ENCODE measurements at regions not wholly inside any gene's neighbourhood (a gene's known extent, or its start where the extent isn't known, plus 50 kb on each side); places are given as distances from the start of the nearest gene placed in this dataset.
"Not testable (repeated sequence)": the region's sequence is repeated elsewhere in the genome, so short reads cannot be mapped to it uniquely, and the experiment has no call there.

DNA sequence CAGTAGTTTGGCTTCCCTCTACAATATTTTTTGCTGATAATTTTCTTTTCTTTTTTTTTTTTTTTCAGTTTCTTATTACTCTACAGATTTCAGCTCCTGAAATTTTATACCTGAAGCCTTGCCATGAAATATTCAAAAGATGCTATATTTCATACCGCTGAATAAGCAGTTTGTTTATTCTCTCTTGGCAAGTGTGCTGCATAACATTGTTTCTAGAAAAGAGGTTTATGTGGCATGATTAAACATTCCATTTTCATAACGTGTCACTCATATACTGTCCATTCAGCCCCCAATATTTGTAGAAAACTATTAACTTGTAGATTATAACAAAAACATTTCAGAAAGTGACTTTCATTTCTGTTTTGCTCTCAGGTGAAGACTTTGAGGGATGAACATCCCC is 174.4 kb upstream of the NOX3 start:
- no peaks in the 10 kb centered on the region for H3K9me3 ChIP-seq (ENCODE audit: control insufficient read depth, insufficient read depth, low read length)
- no peak for DNase-seq (ENCODE audit: low read depth, low spot score)
- H3K36me3 ChIP-seq (ENCODE audit: control insufficient read depth, insufficient read depth, low read length) = no peaks in the 10 kb centered on the region
- no peak overlapping the region for H3K27ac ChIP-seq (ENCODE audit: low read length)
- no peaks in the 10 kb centered on the region for H3K4me1 ChIP-seq (ENCODE audit: control insufficient read depth, insufficient read depth, low read length)
- H3K27me3 ChIP-seq (ENCODE audit: control insufficient read depth, insufficient read depth, low read length) = no peaks in the 10 kb centered on the region
- no peak overlapping the region for H3K4me3 ChIP-seq (ENCODE audit: low read length)
- no CpG with 5 or more reads among the region's 2 CpGs for WGBS (ENCODE audit: insufficient coverage, insufficient read length)

GRCh38 chr6:155629652-155630051 is 174.0 kb upstream of the NOX3 start:
- no peaks in the 10 kb centered on the region for H3K4me1 ChIP-seq (ENCODE audit: control insufficient read depth, insufficient read depth, low read length)
- no peaks in the 10 kb centered on the region for H3K27me3 ChIP-seq (ENCODE audit: control insufficient read depth, insufficient read depth, low read length)
- no peaks in the 10 kb centered on the region for H3K36me3 ChIP-seq (ENCODE audit: control insufficient read depth, insufficient read depth, low read length)
- no peak for DNase-seq (ENCODE audit: low read depth, low spot score)
- WGBS (ENCODE audit: insufficient coverage, insufficient read length) = no CpG with 5 or more reads among the region's 6 CpGs
- no peak overlapping the region for H3K27ac ChIP-seq (ENCODE audit: low read length)
- H3K9me3 ChIP-seq (ENCODE audit: control insufficient read depth, insufficient read depth, low read length) = no peaks in the 10 kb centered on the region
- no peak overlapping the region for H3K4me3 ChIP-seq (ENCODE audit: low read length)

DNA sequence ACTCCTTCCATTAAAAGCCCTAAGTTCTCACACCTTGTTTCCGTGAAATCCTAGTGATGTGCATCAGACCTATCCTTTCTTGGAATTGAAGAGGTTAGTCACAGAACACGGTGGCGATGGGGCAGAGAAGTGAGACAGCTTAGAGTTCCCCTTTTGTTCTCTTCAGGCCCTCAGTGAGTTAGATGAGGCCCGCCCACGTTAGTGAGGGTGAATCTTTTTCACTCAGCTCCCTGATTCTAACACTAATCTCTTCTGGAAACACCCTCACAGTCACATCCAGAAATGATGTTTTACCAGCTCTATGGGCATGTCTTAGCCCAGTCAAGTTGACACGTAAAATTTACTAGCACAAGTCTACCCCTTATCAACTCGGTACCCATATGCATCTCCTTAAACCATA is 172.7 kb upstream of the NOX3 start:
- Histone ChIP-seq H3K36me3 (ENCODE audit: control insufficient read depth, insufficient read depth, low read length) (no peaks in the 10 kb centered on the region), H3K4me1 (ENCODE audit: control insufficient read depth, insufficient read depth, low read length) (no peaks in the 10 kb centered on the region), H3K27me3 (ENCODE audit: control insufficient read depth, insufficient read depth, low read length) (no peaks in the 10 kb centered on the region), H3K27ac (ENCODE audit: low read length) (no peak overlapping the region), H3K9me3 (ENCODE audit: control insufficient read depth, insufficient read depth, low read length) (no peaks in the 10 kb centered on the region), H3K4me3 (ENCODE audit: low read length) (no peak overlapping the region)
- no peak for DNase-seq (ENCODE audit: low read depth, low spot score)
- WGBS (ENCODE audit: insufficient coverage, insufficient read length) = no CpG with 5 or more reads among the region's 7 CpGs

DNA sequence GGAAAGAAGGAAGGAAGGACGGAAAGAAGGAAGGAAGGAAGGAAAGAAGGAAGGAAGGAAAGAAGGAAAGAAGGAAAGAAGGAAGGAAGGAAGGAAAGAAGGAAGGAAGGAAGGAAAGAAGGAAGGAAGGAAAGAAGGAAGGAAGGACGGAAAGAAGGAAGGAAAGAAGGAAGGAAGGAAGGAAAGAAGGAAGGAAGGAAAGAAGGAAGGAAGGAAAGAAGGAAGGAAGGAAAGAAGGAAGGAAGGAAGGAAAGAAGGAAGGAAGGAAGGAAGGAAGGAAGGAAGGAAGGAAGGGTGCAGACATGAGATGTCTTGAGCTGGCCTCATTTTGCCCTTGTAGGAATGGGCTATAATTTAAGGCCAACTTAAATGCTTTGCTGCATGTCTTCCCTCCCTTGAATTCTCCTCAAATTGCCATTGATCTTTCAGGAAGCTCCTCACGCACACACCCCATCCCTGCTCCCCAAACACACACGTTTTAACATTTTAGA is 172.1 kb upstream of the NOX3 start:
- not testable (repeated sequence) for H3K4me3 ChIP-seq (ENCODE audit: low read length); H3K9me3 ChIP-seq (ENCODE audit: control insufficient read depth, insufficient read depth, low read length); DNase-seq (ENCODE audit: low read depth, low spot score); H3K27me3 ChIP-seq (ENCODE audit: control insufficient read depth, insufficient read depth, low read length); H3K4me1 ChIP-seq (ENCODE audit: control insufficient read depth, insufficient read depth, low read length); H3K27ac ChIP-seq (ENCODE audit: low read length); H3K36me3 ChIP-seq (ENCODE audit: control insufficient read depth, insufficient read depth, low read length)
- no CpG with 5 or more reads among the region's 4 CpGs for WGBS (ENCODE audit: insufficient coverage, insufficient read length)

DNA sequence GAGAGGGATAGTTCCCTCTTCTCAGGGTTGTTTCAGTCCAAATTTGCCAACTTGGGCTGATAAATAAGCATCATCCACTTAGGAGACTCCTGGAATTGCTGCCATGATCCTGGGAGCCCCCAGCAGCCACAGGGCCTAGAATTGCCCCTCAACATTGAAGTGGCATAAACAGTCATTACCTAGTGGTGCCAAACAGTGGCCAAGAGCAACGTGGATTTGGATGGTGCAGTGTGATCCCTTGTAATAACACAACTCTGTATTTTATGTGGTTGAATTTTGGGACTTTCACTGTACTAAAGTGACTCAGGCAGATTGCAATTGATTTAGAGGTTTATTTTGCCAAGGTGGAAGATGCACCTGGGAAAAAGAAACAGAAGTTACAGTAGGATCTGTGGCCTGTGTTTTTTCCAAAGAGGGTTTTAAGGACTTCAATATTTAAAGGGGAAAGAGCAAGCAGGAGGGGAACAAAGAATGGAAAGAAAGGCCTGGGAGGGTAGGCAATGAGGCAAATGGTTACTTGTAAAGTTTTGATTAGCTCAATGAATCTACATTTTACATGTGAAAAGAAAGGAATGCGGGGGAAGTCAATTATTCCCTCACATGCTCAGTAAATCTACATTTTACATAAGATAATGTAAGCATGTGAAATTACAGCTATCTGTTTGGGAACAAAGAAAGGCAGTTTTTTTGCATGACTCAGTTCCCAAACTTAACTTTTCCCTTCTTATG is 168.0 kb upstream of the NOX3 start:
- WGBS (ENCODE audit: insufficient coverage, insufficient read length) = no CpG with 5 or more reads among the region's 2 CpGs
- peak overlapping the region; percentile 16 for H3K27ac ChIP-seq (ENCODE audit: low read length)
- H3K27me3 ChIP-seq (ENCODE audit: control insufficient read depth, insufficient read depth, low read length) = no peaks in the 10 kb centered on the region
- no peak overlapping the region for H3K4me3 ChIP-seq (ENCODE audit: low read length)
- H3K36me3 ChIP-seq (ENCODE audit: control insufficient read depth, insufficient read depth, low read length) = no peaks in the 10 kb centered on the region
- no peaks in the 10 kb centered on the region for H3K4me1 ChIP-seq (ENCODE audit: control insufficient read depth, insufficient read depth, low read length)
- H3K9me3 ChIP-seq (ENCODE audit: control insufficient read depth, insufficient read depth, low read length) = no peaks in the 10 kb centered on the region
- no peak for DNase-seq (ENCODE audit: low read depth, low spot score)

GRCh38 chr6:155614606-155615005 is 159.0 kb upstream of the NOX3 start:
- no peak for DNase-seq (ENCODE audit: low read depth, low spot score)
- no CpG with 5 or more reads among the region's 4 CpGs for WGBS (ENCODE audit: insufficient coverage, insufficient read length)
- no peak overlapping the region for H3K4me3 ChIP-seq (ENCODE audit: low read length)

GRCh38 chr6:155611742-155612141 is 156.1 kb upstream of the NOX3 start:
- Histone ChIP-seq H3K9me3 (ENCODE audit: control insufficient read depth, insufficient read depth, low read length) (peaks cover 2% of the 10 kb centered on the region; the same call in 1 of the 2 replicates), H3K4me3 (ENCODE audit: low read length) (no peak overlapping the region), H3K27ac (ENCODE audit: low read length) (no peak overlapping the region), H3K4me1 (ENCODE audit: control insufficient read depth, insufficient read depth, low read length) (no peaks in the 10 kb centered on the region), H3K27me3 (ENCODE audit: control insufficient read depth, insufficient read depth, low read length) (no peaks in the 10 kb centered on the region), H3K36me3 (ENCODE audit: control insufficient read depth, insufficient read depth, low read length) (no peaks in the 10 kb centered on the region)
- whole genome bisulfite sequencing (ENCODE audit: insufficient coverage, insufficient read length) = no CpG with 5 or more reads among the region's 1 CpG
- DNase-seq (ENCODE audit: low read depth, low spot score) = no peak

More at GRCh38 chr6:155614606-155615005, 159.0 kb upstream of the NOX3 start:
- peaks cover 2% of the 10 kb centered on the region; the same call in 1 of the 2 replicates for H3K9me3 ChIP-seq (ENCODE audit: control insufficient read depth, insufficient read depth, low read length)
- no peaks in the 10 kb centered on the region for H3K4me1 ChIP-seq (ENCODE audit: control insufficient read depth, insufficient read depth, low read length)
- H3K36me3 ChIP-seq (ENCODE audit: control insufficient read depth, insufficient read depth, low read length) = no peaks in the 10 kb centered on the region
- no peaks in the 10 kb centered on the region for H3K27me3 ChIP-seq (ENCODE audit: control insufficient read depth, insufficient read depth, low read length)
- H3K27ac ChIP-seq (ENCODE audit: low read length) = no peak overlapping the region

DNA sequence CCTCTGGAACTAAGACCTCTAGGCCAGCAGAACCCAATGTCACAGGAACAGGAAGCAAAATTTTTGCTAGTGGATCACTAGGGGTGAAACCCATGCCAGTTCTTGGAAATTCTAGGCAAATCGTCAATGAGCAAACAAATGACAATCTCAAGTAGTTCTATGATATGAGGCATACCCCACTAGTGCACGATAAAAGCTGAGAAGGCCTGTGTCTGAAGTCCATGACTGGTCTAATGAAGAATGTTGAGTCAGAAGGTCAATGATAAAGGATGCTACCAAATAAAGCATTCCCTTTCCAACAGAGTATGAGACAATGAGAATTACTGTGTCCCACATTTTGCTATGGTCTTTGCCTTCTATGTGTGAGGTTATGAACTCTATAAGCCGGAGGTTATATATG is 149.4 kb upstream of the NOX3 start:
- DNase-seq (ENCODE audit: low read depth, low spot score) = no peak
- no peaks in the 10 kb centered on the region for H3K4me1 ChIP-seq (ENCODE audit: control insufficient read depth, insufficient read depth, low read length)
- no peak overlapping the region for H3K27ac ChIP-seq (ENCODE audit: low read length)
- H3K9me3 ChIP-seq (ENCODE audit: control insufficient read depth, insufficient read depth, low read length) = no peaks in the 10 kb centered on the region
- no peak overlapping the region for H3K4me3 ChIP-seq (ENCODE audit: low read length)
- H3K36me3 ChIP-seq (ENCODE audit: control insufficient read depth, insufficient read depth, low read length) = no peaks in the 10 kb centered on the region
- no peaks in the 10 kb centered on the region for H3K27me3 ChIP-seq (ENCODE audit: control insufficient read depth, insufficient read depth, low read length)
- no CpG with 5 or more reads among the region's 3 CpGs for WGBS (ENCODE audit: insufficient coverage, insufficient read length)

DNA sequence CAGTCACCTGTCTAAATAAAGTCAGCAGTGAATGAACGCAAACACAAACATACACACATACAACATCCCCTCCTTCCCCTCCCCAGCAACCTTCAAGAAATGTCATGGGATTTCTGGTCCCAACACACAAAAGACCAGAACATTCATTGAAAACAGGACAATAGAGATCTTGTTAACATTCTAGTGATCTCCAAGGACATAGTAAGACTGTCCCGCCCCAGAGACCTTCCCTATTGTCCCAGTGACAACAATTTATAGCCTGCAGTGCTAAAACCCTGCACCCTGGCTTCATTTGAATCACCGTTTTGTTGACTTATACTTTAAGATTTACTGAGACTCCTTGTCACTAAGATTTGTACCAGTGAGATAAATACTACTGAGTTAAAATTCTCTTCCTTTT is 143.9 kb upstream of the NOX3 start:
- no CpG with 5 or more reads among the region's 3 CpGs for WGBS (ENCODE audit: insufficient coverage, insufficient read length)
- Histone ChIP-seq H3K4me3 (ENCODE audit: low read length) (no peak overlapping the region), H3K9me3 (ENCODE audit: control insufficient read depth, insufficient read depth, low read length) (no peaks in the 10 kb centered on the region), H3K36me3 (ENCODE audit: control insufficient read depth, insufficient read depth, low read length) (no peaks in the 10 kb centered on the region), H3K4me1 (ENCODE audit: control insufficient read depth, insufficient read depth, low read length) (no peaks in the 10 kb centered on the region), H3K27me3 (ENCODE audit: control insufficient read depth, insufficient read depth, low read length) (no peaks in the 10 kb centered on the region), H3K27ac (ENCODE audit: low read length) (no peak overlapping the region)
- no peak for DNase-seq (ENCODE audit: low read depth, low spot score)

DNA sequence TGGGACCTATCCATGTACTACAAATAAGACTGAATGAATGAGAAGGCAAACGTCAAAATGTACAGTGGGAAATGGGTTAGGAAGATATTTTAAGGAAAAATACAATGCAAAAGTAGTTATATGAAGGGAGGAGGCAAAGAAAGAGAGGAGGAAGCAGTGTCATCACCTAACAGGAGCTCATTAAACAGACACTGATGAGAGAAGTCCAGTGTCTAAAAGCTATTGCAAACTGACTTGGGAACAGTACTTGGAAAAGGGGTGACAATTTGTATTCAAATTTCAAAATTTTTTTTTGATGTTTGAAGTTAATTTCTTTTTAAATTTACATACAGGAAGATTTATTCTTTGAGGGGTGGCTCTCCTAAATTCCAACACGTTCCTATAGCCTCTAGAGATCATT is 143.5 kb upstream of the NOX3 start:
- no peaks in the 10 kb centered on the region for H3K4me1 ChIP-seq (ENCODE audit: control insufficient read depth, insufficient read depth, low read length)
- H3K9me3 ChIP-seq (ENCODE audit: control insufficient read depth, insufficient read depth, low read length) = no peaks in the 10 kb centered on the region
- no peak overlapping the region for H3K27ac ChIP-seq (ENCODE audit: low read length)
- H3K27me3 ChIP-seq (ENCODE audit: control insufficient read depth, insufficient read depth, low read length) = no peaks in the 10 kb centered on the region
- H3K36me3 ChIP-seq (ENCODE audit: control insufficient read depth, insufficient read depth, low read length) = no peaks in the 10 kb centered on the region
- no peak for DNase-seq (ENCODE audit: low read depth, low spot score)
- no peak overlapping the region for H3K4me3 ChIP-seq (ENCODE audit: low read length)
- WGBS (ENCODE audit: insufficient coverage, insufficient read length) = 100% methylated on average over 1 of the region's 2 CpGs

DNA sequence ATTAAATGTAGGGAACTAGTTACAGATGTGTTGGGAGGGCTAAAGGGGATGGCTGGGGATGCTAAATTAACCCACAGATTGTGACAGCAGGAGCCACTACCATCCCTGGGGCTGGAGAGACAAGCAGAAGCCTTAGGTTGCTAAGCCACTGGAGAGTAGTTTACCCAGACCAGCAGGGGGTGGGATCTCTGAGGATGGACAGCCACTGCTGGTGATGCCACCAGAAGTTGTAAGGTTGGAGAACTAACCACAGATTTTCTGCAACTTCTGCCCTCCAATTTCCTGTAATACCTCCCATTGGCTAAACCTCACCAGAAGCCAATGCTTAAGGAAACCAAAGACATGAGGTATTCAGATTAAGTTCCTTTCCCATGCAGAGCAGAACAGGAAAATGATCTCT is 139.6 kb upstream of the NOX3 start:
- DNase-seq (ENCODE audit: low read depth, low spot score) = no peak
- no peaks in the 10 kb centered on the region for H3K4me1 ChIP-seq (ENCODE audit: control insufficient read depth, insufficient read depth, low read length)

More for the DNA sequence above, 139.6 kb upstream of the NOX3 start:
- H3K9me3 ChIP-seq (ENCODE audit: control insufficient read depth, insufficient read depth, low read length) = no peaks in the 10 kb centered on the region
- no peak overlapping the region for H3K4me3 ChIP-seq (ENCODE audit: low read length)
- H3K36me3 ChIP-seq (ENCODE audit: control insufficient read depth, insufficient read depth, low read length) = no peaks in the 10 kb centered on the region
- H3K27me3 ChIP-seq (ENCODE audit: control insufficient read depth, insufficient read depth, low read length) = no peaks in the 10 kb centered on the region
- H3K27ac ChIP-seq (ENCODE audit: low read length) = no peak overlapping the region
